ENCODE measurements at regions not wholly inside any gene's neighbourhood (a gene's known extent, or its start where the extent isn't known, plus 50 kb on each side); places are given as distances from the start of the nearest gene placed in this dataset.
"Not testable (repeated sequence)": the region's sequence is repeated elsewhere in the genome, so short reads cannot be mapped to it uniquely, and the experiment has no call there.

DNA sequence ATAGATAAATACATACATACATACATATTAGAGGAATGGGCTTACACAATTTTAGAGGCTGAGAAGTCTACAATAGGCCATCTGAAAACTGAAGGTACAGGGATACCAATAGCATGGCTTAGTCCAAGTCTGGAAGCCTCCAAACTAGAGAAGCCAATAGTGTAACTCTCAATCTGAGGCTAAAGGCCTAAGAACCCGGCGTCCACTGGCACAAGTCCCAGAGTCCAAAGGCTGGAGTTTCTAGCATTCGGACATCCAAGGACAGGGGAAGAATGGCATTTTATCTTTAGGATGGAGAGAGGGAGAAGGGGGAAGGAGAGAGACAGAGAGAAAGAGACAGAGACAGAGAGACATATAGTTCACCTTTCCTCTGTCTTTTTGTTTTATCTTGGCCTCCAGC is 63.7 kb upstream of the SYT4 start:
- ATAC-seq (no peak), DNase-seq (no peak)
- CTCF ChIA-PET = no interaction called here
- Mint-ChIP-seq H3K9me3 (ENCODE audit: low read depth) (peaks cover 12% of the 10 kb centered on the region), H3K27ac (no peak overlapping the region), H3K27me3 (no peaks in the 10 kb centered on the region), H3K4me3 (no peak overlapping the region), H3K36me3 (ENCODE audit: low read depth) (no peaks in the 10 kb centered on the region), H3K4me1 (no peaks in the 10 kb centered on the region)
- POLR2A ChIA-PET = no interaction called here
- intact Hi-C loops (cut with DNase I, micrococcal nuclease) = no loop called here

DNA sequence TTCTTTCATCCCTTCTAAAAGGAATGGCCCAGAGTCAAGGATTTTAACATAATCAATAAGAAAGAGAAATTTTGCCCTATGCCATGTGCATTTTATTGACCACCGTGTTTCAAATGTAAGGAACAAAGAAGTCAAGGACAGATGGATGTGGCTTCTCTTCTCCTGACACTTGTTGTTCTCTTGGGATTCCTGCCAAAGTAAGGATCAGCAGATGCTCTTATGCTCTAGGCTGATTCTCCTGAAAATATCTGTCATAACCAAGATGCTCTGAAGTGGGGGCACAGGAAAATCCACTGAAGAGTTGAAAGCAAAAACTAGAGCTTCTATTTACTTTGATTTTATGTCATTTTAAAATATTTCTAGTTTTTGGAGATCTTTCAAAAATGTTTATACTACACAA is 72.9 kb upstream of the SYT4 start:
- H3K9me3 Mint-ChIP-seq (ENCODE audit: low read depth) = peaks cover 5% of the 10 kb centered on the region
- intact Hi-C loops (cut with DNase I, micrococcal nuclease) = no loop called here
- no peak for ATAC-seq
- H3K4me1 Mint-ChIP-seq = no peaks in the 10 kb centered on the region
- H3K27me3 Mint-ChIP-seq = no peaks in the 10 kb centered on the region
- CTCF ChIA-PET = no interaction called here
- no peak overlapping the region for H3K4me3 Mint-ChIP-seq
- H3K36me3 Mint-ChIP-seq (ENCODE audit: low read depth) = no peaks in the 10 kb centered on the region
- no peak overlapping the region for H3K27ac Mint-ChIP-seq
- no peak for DNase-seq
- POLR2A ChIA-PET = no interaction called here

DNA sequence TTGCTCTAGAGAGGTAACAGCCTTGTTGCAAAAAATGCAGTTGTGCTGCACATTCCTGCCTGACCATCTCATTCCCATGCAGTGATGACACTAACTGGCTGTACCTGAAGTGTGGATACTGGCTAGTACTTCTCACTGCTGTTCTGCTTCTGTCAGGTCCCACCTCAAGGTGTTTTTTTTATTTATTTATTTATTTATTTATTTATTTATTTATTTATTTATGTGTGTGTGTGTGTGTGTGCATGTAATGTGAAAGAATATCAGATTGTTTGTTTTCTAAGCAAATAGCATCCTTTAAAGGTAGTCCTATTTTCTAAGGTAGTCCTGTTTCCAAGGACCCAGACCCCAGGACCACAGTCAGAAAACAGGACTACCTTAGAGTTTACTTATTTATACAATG is 87.2 kb upstream of the SYT4 start:
- ChIA-PET CTCF (no interaction called here), POLR2A (no interaction called here)
- no peaks in the 10 kb centered on the region for H3K4me1 Mint-ChIP-seq
- no peaks in the 10 kb centered on the region for H3K36me3 Mint-ChIP-seq (ENCODE audit: low read depth)
- no peaks in the 10 kb centered on the region for H3K27me3 Mint-ChIP-seq
- H3K9me3 Mint-ChIP-seq (ENCODE audit: low read depth) = peaks cover 3% of the 10 kb centered on the region
- no peak for DNase-seq
- ATAC-seq = no peak
- H3K4me3 Mint-ChIP-seq = no peak overlapping the region
- intact Hi-C loops (cut with DNase I, micrococcal nuclease) = no loop called here
- H3K27ac Mint-ChIP-seq = no peak overlapping the region

DNA sequence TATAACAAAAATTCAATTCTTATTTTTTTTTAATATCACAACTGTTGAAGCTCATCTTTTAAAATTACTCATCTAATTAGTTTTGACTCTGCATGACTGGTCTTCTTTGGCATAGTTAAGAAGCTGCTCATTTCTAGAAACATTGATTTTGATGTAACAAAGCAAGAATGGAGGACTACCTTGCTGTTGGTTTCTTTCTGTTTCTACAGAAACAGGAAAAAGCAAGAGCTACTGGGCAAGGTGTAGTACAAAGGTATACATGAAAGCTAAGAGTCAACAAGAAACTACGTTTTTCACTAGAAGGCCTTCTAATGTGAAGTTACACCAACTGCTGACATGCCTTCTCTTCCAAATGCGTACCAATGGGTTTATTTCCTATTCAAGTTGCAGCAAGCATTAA is 90.6 kb upstream of the SYT4 start:
- ChIA-PET CTCF (interaction anchor here (0.7 kb wide), 1 partner anchor 693 kb away, joined by 3 read pairs; no protein-coding TSS in a partner anchor), POLR2A (no interaction called here)
- Mint-ChIP-seq H3K36me3 (ENCODE audit: low read depth) (no peaks in the 10 kb centered on the region), H3K4me3 (no peak overlapping the region), H3K27ac (no peak overlapping the region), H3K4me1 (no peaks in the 10 kb centered on the region), H3K27me3 (no peaks in the 10 kb centered on the region), H3K9me3 (ENCODE audit: low read depth) (no peaks in the 10 kb centered on the region)
- DNase-seq = no peak
- intact Hi-C loops (cut with DNase I, micrococcal nuclease) = no loop called here
- ATAC-seq = no peak

DNA sequence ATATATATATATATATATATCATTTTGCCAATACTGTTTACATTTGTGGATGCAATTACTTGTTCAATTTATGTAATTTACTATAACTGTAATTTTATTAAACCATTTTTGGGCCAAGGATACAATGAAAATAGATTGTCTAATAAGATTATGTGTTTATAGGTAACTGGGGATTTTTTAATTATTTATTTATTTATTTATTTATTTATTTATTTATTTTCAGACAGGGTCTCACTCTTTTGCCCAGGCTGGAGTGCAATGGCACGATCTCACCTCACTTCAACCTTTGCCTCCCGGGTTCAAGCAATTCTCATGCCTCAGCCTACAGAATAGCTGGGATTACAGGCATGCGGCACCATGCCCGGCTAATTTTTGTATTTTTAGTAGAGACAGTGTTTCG is 92.0 kb upstream of the SYT4 start:
- CTCF ChIA-PET = interaction anchor here (0.9 kb wide), 1 partner anchor 8 kb away, joined by 3 read pairs; no protein-coding TSS in a partner anchor
- H3K27me3 Mint-ChIP-seq; POLR2A ChIA-PET; H3K4me1 Mint-ChIP-seq; ATAC-seq; H3K27ac Mint-ChIP-seq; DNase-seq; H3K4me3 Mint-ChIP-seq; H3K36me3 Mint-ChIP-seq (ENCODE audit: low read depth); H3K9me3 Mint-ChIP-seq (ENCODE audit: low read depth); intact Hi-C loops (cut with DNase I, micrococcal nuclease): not testable (repeated sequence)

DNA sequence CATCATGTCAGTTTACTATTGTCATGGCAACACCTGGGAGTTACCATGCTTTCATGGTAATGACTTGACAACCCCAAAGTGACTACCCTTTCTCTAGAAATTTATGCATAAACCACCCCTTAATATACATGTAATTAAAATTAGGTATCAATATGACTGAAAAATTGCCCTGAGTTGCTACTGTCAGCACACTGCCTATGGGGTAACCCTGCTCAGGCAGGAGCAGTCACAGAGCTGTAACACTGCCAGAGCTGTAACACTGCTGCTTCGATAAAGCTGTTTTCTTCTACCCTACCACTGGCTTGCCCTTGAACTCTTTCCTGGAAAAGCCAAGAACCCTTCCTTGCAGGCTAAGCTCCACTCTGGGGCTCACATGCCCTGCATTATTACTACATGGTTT is 95.5 kb upstream of the SYT4 start:
- no peak overlapping the region for H3K4me3 Mint-ChIP-seq
- H3K4me1 Mint-ChIP-seq = no peaks in the 10 kb centered on the region
- intact Hi-C loops (cut with DNase I, micrococcal nuclease) = no loop called here
- no peak for DNase-seq
- CTCF ChIA-PET = no interaction called here
- no peaks in the 10 kb centered on the region for H3K27me3 Mint-ChIP-seq
- POLR2A ChIA-PET = no interaction called here
- no peak for ATAC-seq
- no peak overlapping the region for H3K27ac Mint-ChIP-seq
- H3K36me3 Mint-ChIP-seq (ENCODE audit: low read depth) = no peaks in the 10 kb centered on the region
- H3K9me3 Mint-ChIP-seq (ENCODE audit: low read depth) = no peaks in the 10 kb centered on the region

DNA sequence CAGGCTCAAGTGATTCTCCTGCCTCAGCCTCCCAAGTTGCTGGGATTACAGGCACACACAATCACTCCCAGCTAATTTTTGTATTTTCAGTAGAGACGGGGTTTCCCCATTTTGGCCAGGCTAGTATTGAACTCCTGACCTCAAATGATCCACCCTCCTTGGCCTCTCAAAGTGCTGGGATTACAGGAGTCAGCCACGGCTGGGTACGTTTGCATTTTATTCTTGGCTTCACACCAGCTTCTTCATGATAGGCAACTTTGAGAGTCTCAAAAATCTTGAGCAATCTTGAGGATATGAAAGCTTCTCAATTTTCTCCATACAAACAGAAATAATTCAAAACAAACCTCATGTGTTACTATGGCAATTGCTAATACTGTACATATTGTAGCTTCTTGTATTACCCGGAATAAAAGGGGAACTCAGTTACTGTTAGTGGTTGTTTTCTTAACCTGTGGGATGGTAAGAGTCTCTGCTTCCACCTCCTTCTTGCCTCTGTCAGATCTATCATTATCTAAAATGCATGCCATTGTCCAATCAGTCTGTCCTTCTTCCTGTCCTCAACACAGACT is 102.9 kb upstream of the SYT4 start:
- Mint-ChIP-seq H3K27me3 (no peaks in the 10 kb centered on the region), H3K27ac (no peak overlapping the region), H3K9me3 (ENCODE audit: low read depth) (no peaks in the 10 kb centered on the region), H3K4me1 (no peaks in the 10 kb centered on the region), H3K4me3 (no peak overlapping the region), H3K36me3 (ENCODE audit: low read depth) (no peaks in the 10 kb centered on the region)
- intact Hi-C loops (cut with DNase I, micrococcal nuclease) = no loop called here
- no peak for ATAC-seq
- ChIA-PET POLR2A (no interaction called here), CTCF (no interaction called here)
- DNase-seq = no peak

DNA sequence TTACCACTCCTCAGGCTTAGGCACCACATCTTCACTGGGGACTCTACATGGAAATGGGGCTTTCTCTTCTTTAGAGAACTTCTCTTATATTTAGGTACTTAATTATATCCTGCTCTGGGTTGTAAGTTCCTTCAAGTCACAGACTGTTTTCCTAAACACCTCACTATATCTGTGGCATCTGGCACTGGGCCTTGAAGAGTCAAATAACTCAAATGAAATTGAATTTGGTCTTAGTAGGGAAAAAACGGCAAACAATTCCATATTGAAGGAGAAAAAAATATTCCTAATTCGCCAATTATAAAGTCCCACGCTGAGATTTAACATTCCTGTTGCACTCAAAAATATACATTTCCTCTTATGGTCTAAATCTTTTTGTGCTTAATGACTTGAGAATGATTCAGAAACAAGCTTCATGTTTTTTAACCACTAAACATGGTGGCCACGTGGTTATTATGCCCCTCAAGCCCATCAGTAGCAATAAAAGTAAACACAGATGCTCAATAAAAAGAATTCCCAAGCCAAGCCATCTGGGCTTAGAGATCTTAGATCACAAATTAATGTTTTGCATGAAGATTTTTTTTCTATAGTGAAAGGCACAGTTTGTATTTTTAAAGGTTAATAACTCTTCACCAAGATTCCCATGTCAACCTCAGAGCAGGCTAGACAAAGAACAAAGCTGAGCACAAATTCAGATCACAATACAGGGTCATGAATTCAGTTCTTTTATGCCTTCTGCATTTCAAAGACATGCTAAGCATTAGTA is 105.5 kb upstream of the SYT4 start:
- Mint-ChIP-seq H3K4me1 (no peaks in the 10 kb centered on the region), H3K4me3 (no peak overlapping the region), H3K27me3 (no peaks in the 10 kb centered on the region), H3K27ac (no peak overlapping the region), H3K9me3 (ENCODE audit: low read depth) (no peaks in the 10 kb centered on the region), H3K36me3 (ENCODE audit: low read depth) (no peaks in the 10 kb centered on the region)
- ATAC-seq = no peak
- ChIA-PET POLR2A (no interaction called here), CTCF (no interaction called here)
- intact Hi-C loops (cut with DNase I, micrococcal nuclease) = no loop called here
- DNase-seq = no peak

DNA sequence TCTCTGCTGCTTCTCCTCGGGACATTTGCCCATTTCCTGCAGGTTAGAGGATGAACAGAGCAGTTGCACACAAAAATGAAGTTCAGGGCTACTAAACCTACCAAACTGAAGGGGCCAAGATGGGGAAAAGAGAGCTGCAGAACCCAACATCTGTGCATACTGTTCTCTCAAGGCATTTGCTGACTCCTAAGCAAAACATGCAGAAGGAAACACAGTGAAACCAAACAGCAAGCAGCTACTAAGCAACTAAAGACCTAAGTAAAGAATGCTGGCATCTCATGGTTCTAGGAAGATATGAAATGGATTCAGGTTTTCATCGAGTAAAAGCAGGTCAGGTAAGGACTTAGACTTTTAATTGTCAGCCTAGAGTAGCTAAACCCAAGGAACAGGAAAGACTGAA is 111.9 kb upstream of the SYT4 start:
- ATAC-seq = no peak
- no peak for DNase-seq
- intact Hi-C loops (cut with DNase I, micrococcal nuclease) = no loop called here
- Mint-ChIP-seq H3K4me1 (no peaks in the 10 kb centered on the region), H3K4me3 (no peak overlapping the region), H3K9me3 (ENCODE audit: low read depth) (peaks cover 2% of the 10 kb centered on the region), H3K27ac (no peak overlapping the region), H3K27me3 (no peaks in the 10 kb centered on the region), H3K36me3 (ENCODE audit: low read depth) (no peaks in the 10 kb centered on the region)
- CTCF ChIA-PET = no interaction called here
- POLR2A ChIA-PET = no interaction called here

DNA sequence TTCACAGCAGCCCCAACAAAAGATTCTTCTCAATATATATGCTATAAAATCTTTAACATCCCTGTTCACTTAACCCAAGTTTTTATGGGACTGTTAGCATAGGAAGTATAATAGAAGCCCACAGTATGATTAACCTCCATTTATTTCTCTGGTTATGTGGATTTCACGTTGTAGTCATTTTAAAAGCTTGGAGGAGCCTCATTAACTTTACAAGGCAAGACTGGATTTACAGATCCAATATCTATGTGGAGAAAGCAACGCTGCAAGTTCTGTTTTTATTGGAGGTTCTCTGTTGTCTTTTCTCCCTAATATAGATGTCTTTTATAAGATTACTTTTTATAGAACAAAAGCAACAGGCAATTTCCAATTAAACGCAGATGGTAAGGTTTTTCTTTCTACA is 114.9 kb upstream of the SYT4 start:
- POLR2A ChIA-PET = no interaction called here
- no peaks in the 10 kb centered on the region for H3K36me3 Mint-ChIP-seq (ENCODE audit: low read depth)
- H3K4me3 Mint-ChIP-seq = no peak overlapping the region
- ATAC-seq (no peak), DNase-seq (no peak)
- no peaks in the 10 kb centered on the region for H3K27me3 Mint-ChIP-seq
- peaks cover 2% of the 10 kb centered on the region for H3K9me3 Mint-ChIP-seq (ENCODE audit: low read depth)
- no peak overlapping the region for H3K27ac Mint-ChIP-seq
- CTCF ChIA-PET = no interaction called here
- no peaks in the 10 kb centered on the region for H3K4me1 Mint-ChIP-seq
- intact Hi-C loops (cut with DNase I, micrococcal nuclease) = no loop called here

DNA sequence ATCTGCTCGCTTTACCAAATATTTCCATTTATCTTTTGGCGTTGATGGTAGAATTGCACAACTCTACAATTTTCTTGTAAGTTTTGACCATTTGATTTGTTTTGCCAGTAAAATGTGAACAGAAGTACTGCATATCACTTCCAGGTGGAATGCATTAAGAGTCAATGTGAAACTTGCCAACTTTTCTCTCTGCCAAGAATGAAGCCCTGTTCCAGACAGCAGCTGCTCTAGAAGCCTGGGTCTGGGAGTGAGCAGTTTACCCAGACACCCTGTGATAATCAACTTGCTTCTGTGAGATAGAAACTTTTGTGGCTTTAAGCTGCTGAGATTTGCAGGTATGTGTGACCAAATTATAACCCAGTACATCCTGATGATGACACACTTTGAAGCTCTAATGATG is 115.9 kb upstream of the SYT4 start:
- intact Hi-C loops (cut with DNase I, micrococcal nuclease) = no loop called here
- no peaks in the 10 kb centered on the region for H3K4me1 Mint-ChIP-seq
- H3K9me3 Mint-ChIP-seq (ENCODE audit: low read depth) = peaks cover 2% of the 10 kb centered on the region
- ATAC-seq (no peak), DNase-seq (no peak)
- ChIA-PET CTCF (no interaction called here), POLR2A (no interaction called here)
- no peak overlapping the region for H3K4me3 Mint-ChIP-seq
- H3K27ac Mint-ChIP-seq = no peak overlapping the region
- H3K27me3 Mint-ChIP-seq = no peaks in the 10 kb centered on the region
- no peaks in the 10 kb centered on the region for H3K36me3 Mint-ChIP-seq (ENCODE audit: low read depth)

DNA sequence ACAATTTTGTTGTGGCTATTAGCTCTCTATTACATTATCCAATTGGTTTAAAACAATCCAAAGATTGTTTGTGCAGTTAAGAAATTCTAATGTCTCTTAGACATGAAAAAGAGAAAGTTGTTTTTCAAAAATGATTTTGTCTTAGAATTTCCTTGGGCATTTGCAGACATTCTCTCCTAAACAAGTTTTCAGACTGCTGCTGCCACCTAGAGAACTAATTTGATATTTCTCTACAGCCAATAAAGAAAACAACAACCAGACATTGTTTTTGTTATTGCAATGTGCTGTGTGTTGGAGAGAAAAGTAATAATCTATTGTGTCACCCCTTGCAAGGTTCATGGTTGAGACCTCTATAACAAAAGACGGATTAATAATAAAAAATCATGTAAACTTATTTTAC is 119.0 kb upstream of the SYT4 start:
- POLR2A ChIA-PET = no interaction called here
- no peak for DNase-seq
- intact Hi-C loops (cut with DNase I, micrococcal nuclease) = loop anchor here in 1 of 2 experiments (5.0 kb wide), 2 partner anchors 1099 to 1279 kb away; no protein-coding TSS in a partner anchor
- CTCF ChIA-PET = no interaction called here
- H3K4me3 Mint-ChIP-seq = no peak overlapping the region
- H3K27me3 Mint-ChIP-seq = no peaks in the 10 kb centered on the region
- no peaks in the 10 kb centered on the region for H3K4me1 Mint-ChIP-seq
- no peak overlapping the region for H3K27ac Mint-ChIP-seq
- ATAC-seq = no peak
- H3K36me3 Mint-ChIP-seq (ENCODE audit: low read depth) = no peaks in the 10 kb centered on the region
- H3K9me3 Mint-ChIP-seq (ENCODE audit: low read depth) = peaks cover 6% of the 10 kb centered on the region
